Common myeloid progenitor, CD34-positive (primary cell): ENCODE measurements at regions not wholly inside any gene's neighbourhood (a gene's known extent, or its start where the extent isn't known, plus 50 kb on each side); places are given as distances from the start of the nearest gene placed in this dataset.

Experiments used
- CTCF ChIA-PET: fragments of 350-600 bp; sonication (Branson Sonifier 250); formaldehyde crosslinking; loops from one replicate; lab custom pipeline; 2021; ENCODE audit warnings: antibody characterized with exemption; lab: Charles Lee
- POLR2A ChIA-PET: fragments of 350-600 bp; sonication (Branson Sonifier 250); formaldehyde crosslinking; loops from one replicate; lab custom pipeline; 2021; ENCODE audit warnings: antibody characterized with exemption; lab: Charles Lee
- DNase-seq, 3 donors: peaks; one replicate each; pipeline versions ENCODE4 v3.0.0 to v3.0.0-alpha.2; 2013
- H3K27ac ChIP-seq, 2 experiments: 1 replicate in 1 of 2; 2 replicates in 1 of 2; pipeline ENCODE4 v1.7.0; 2013; ENCODE audit warnings: inconsistent platforms in 2 of 2, low read length in 2 of 2, mild to moderate bottlenecking in 2 of 2, low read depth in 1 of 2, moderate library complexity in 1 of 2; ENCODE audit not compliant: severe bottlenecking in 2 of 2, insufficient read depth in 1 of 2, poor library complexity in 1 of 2
- H3K27me3 ChIP-seq, 5 experiments: replicated peaks in 2 of 5; 1 replicate in 3 of 5; 2 replicates in 2 of 5; pipeline versions ENCODE4 v1.6.1 to v1.7.0; 2013; ENCODE audit warnings: low read length in 4 of 5, mild to moderate bottlenecking in 2 of 5, moderate library complexity in 2 of 5, inconsistent platforms in 1 of 5; ENCODE audit not compliant: insufficient read depth in 5 of 5, control insufficient read depth in 4 of 5
- H3K36me3 ChIP-seq, 4 experiments: 1 replicate in 2 of 4; 2 replicates in 2 of 4; pipeline versions ENCODE4 v1.6.1 to v1.7.0; 2013; ENCODE audit warnings: low read length in 3 of 4, control low read depth in 1 of 4, mild to moderate bottlenecking in 1 of 4; ENCODE audit not compliant: control insufficient read depth in 4 of 4, insufficient read depth in 4 of 4
- H3K4me1 ChIP-seq, 4 experiments: 1 replicate in 3 of 4; 2 replicates in 1 of 4; pipeline versions ENCODE4 v1.6.1 to v1.7.1; 2013; ENCODE audit warnings: low read length in 3 of 4, mild to moderate bottlenecking in 3 of 4, control low read depth in 1 of 4, inconsistent platforms in 1 of 4, moderate library complexity in 1 of 4; ENCODE audit not compliant: control insufficient read depth in 4 of 4, insufficient read depth in 4 of 4; ENCODE audit errors: control extremely low read depth in 1 of 4
- H3K4me3 ChIP-seq, 7 experiments: 1 replicate in 4 of 7; 2 replicates in 3 of 7; pipeline versions ENCODE4 v1.5.1 to v1.7.0; 2013; ENCODE audit warnings: mild to moderate bottlenecking in 7 of 7, low read length in 6 of 7, moderate library complexity in 6 of 7, inconsistent platforms in 2 of 7, low read depth in 2 of 7, control low read depth in 1 of 7; ENCODE audit not compliant: insufficient read depth in 4 of 7, control insufficient read depth in 1 of 7; ENCODE audit errors: extremely low read depth in 1 of 7
- H3K9me3 ChIP-seq, 5 experiments: 1 replicate in 4 of 5; 2 replicates in 1 of 5; pipeline versions ENCODE4 v1.6.1 to v1.7.1; 2013; ENCODE audit warnings: low read length in 4 of 5, mild to moderate bottlenecking in 2 of 5, inconsistent platforms in 1 of 5, low read depth in 1 of 5, moderate library complexity in 1 of 5; ENCODE audit not compliant: control insufficient read depth in 4 of 5, insufficient read depth in 2 of 5; ENCODE audit errors: control extremely low read depth in 1 of 5
- WGBS: methylation state at CpG from one replicate; pipeline ENCODE4 v1.1.5; 2013; ENCODE audit not compliant: insufficient coverage; 5-methylcytosine and 5-hydroxymethylcytosine counted together

DNA sequence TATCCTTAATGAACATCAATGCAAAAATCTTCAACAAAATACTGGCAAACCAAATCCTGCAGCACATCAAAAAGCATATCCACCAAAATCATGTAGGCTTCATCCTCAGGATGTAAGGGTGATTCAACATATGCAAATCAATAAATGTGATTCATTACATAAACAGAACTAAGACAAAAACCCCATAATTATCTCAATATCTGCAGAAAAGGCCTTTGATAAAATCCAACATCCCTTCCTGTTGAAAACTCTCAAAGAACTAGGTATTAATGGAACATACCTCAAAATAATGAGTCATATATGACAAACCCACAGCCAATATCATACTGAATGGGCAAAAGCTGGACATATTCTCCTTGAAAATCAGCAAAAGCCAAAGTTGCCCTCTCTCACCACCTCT is 54.6 kb upstream of the DEPDC1 start:
- H3K36me3 ChIP-seq, result no peaks in the 10 kb centered on the region
- no peak overlapping the region for H3K4me3 ChIP-seq
- peaks cover 0 to 6% (median 2%) of the 10 kb centered on the region in 5 experiments for H3K9me3 ChIP-seq
- ChIA-PET POLR2A (no interaction called here), CTCF (no interaction called here)
- no peaks in the 10 kb centered on the region for H3K4me1 ChIP-seq
- DNase-seq, result no peak
- H3K27me3 ChIP-seq, result no peaks in the 10 kb centered on the region
- H3K27ac ChIP-seq, result no peak overlapping the region

- Histone ChIP-seq H3K27ac (no peak overlapping the region), H3K4me1 (no peaks in the 10 kb centered on the region), H3K4me3 (no peak overlapping the region), H3K36me3 (no peaks in the 10 kb centered on the region), H3K27me3 (peaks cover 0 to 1% (median 0%) of the 10 kb centered on the region in 5 experiments), H3K9me3 (peaks cover 0 to 2% (median 0%) of the 10 kb centered on the region in 5 experiments)
- 96% methylated on average over 3 of the region's 4 CpGs for WGBS
- ChIA-PET POLR2A (no interaction called here), CTCF (no interaction called here)
- no peak for DNase-seq
These were observed 61.6 kb upstream of the DEPDC1 start for GRCh38 chr1:68558321-68559026.

- H3K4me3 ChIP-seq, result no peak overlapping the region
- H3K27ac ChIP-seq, result no peak overlapping the region
- H3K27me3 ChIP-seq, result no peaks in the 10 kb centered on the region
- no peak for DNase-seq
- H3K9me3 ChIP-seq, result no peaks in the 10 kb centered on the region
- CTCF ChIA-PET, result no interaction called here
- no peaks in the 10 kb centered on the region for H3K36me3 ChIP-seq
- 91% methylated on average over 3 of the region's 4 CpGs for WGBS
- POLR2A ChIA-PET, result no interaction called here
- H3K4me1 ChIP-seq, result no peaks in the 10 kb centered on the region
These were observed 69.0 kb upstream of the DEPDC1 start for GRCh38 chr1:68565923-68566322.

DNA sequence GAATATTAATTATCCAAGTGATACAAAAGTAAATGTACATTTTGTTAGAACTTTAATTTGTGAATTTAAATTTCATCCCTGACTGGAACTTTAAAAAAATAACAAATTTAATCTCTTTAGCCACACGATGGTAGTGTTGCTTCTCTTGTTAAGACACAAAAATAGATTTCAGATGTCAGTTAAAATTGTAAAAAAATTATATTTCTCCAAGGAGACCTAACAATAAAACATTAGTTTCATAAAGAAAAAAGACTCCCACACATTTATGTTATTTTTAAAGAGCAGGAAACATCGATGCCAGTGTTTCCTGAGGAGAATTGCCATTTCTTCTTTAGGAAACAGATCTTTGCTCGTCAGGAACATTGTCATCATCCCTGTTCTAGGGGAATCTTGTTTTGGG is 74.0 kb upstream of the DEPDC1 start:
- Histone ChIP-seq H3K27ac (peak overlapping the region in 1 of 2 experiments; percentile 17), H3K9me3 (peaks cover 0 to 2% (median 0%) of the 10 kb centered on the region in 5 experiments), H3K4me1 (peaks cover 0 to 4% (median 0%) of the 10 kb centered on the region in 4 experiments), H3K4me3 (no peak overlapping the region), H3K27me3 (no peaks in the 10 kb centered on the region), H3K36me3 (no peaks in the 10 kb centered on the region)
- CTCF ChIA-PET, result no interaction called here
- 20% methylated on average over 1 of the region's 3 CpGs for WGBS
- POLR2A ChIA-PET, result no interaction called here
- peak in 2 of 3 donors; percentile 25 to 41 for DNase-seq

- CTCF ChIA-PET, result interaction anchor here (1.0 kb wide), 2 partner anchors 28 to 1168 kb away, joined by 3 to 4 read pairs; no protein-coding TSS in a partner anchor
- POLR2A ChIA-PET, result no interaction called here
- peak; percentile 2 to 62 (median 38) for DNase-seq
- no CpG with 5 or more reads among the region's 1 CpG for WGBS
- Histone ChIP-seq H3K4me1 (peaks cover 0 to 4% (median 0%) of the 10 kb centered on the region in 4 experiments), H3K36me3 (no peaks in the 10 kb centered on the region), H3K4me3 (no peak overlapping the region), H3K27me3 (no peaks in the 10 kb centered on the region), H3K9me3 (peaks cover 0 to 2% (median 0%) of the 10 kb centered on the region in 5 experiments), H3K27ac (peak overlapping the region in 1 of 2 experiments; percentile 17)
These were observed 74.8 kb upstream of the DEPDC1 start for GRCh38 chr1:68571454-68572235.

DNA sequence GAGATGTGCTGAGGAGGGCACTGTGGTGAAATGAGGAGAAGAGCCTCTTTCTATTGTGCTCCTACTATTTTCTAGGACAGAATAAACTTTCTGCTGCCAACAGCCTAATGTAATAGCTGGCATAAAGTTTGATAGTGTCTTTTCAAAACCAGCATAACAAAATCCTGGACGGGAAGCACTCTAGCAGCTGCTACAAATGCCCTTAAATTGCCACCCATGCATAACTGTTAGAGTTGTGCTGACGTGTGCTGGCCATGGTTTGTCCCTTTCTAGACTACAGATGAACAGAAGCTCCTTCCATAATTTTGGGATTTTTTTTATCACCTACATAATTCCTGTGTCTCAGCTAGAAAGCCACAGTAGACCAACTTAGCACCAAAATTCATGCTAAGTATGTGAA is 88.5 kb upstream of the DEPDC1 start:
- no peak overlapping the region for H3K4me3 ChIP-seq
- no peak for DNase-seq
- 96% methylated on average over 2 of the region's 2 CpGs for WGBS
- H3K4me1 ChIP-seq, result no peaks in the 10 kb centered on the region
- ChIA-PET CTCF (interaction anchor here (3.5 kb wide), 1 partner anchor 14 kb away, joined by 10 read pairs; no protein-coding TSS in a partner anchor), POLR2A (no interaction called here)
- H3K27ac ChIP-seq, result no peak overlapping the region
- no peaks in the 10 kb centered on the region for H3K27me3 ChIP-seq
- H3K36me3 ChIP-seq, result no peaks in the 10 kb centered on the region
- peaks cover 0 to 2% (median 0%) of the 10 kb centered on the region in 5 experiments for H3K9me3 ChIP-seq

- Histone ChIP-seq H3K9me3 (peaks cover 0 to 2% (median 0%) of the 10 kb centered on the region in 5 experiments), H3K27me3 (no peaks in the 10 kb centered on the region), H3K4me1 (no peaks in the 10 kb centered on the region), H3K36me3 (no peaks in the 10 kb centered on the region), H3K27ac (no peak overlapping the region), H3K4me3 (no peak overlapping the region)
- DNase-seq, result no peak
- ChIA-PET CTCF (no interaction called here), POLR2A (no interaction called here)
These were observed 89.9 kb upstream of the DEPDC1 start for GRCh38 chr1:68586766-68587165.
